H1 (cell line): ENCODE measurements at regions not wholly inside any gene's neighbourhood (a gene's known extent, or its start where the extent isn't known, plus 50 kb on each side); places are given as distances from the start of the nearest gene placed in this dataset.

Source experiments
- CBX8 ChIP-seq: fragments of 300-800, 300-1000 bp; sonication (generic); IDR thresholded peaks from 2 replicates; pipeline ENCODE4 v1.7.1; 2016; ENCODE audit warnings: low read depth, low read length, borderline replicate concordance
- FOSL1 ChIP-seq: IDR thresholded peaks from 2 replicates; pipeline ENCODE4 v1.6.1; 2011; ENCODE audit warnings: mild to moderate bottlenecking, low read depth, low read length, moderate library complexity; ENCODE audit not compliant: insufficient read depth
- NANOG ChIP-seq: IDR thresholded peaks from 2 replicates; pipeline ENCODE4 v1.6.1; 2011; ENCODE audit warnings: low read length, low read depth, mild to moderate bottlenecking, inconsistent platforms; ENCODE audit not compliant: insufficient read depth, poor library complexity, severe bottlenecking
- POLR2A ChIP-seq, 2 experiments: IDR thresholded peaks; 1 replicate in 1 of 2; 2 replicates in 1 of 2; pipeline ENCODE4 v1.6.1; 2011; ENCODE audit warnings: low read depth in 2 of 2, low read length in 2 of 2, mild to moderate bottlenecking in 2 of 2; ENCODE audit errors: control extremely low read depth in 1 of 2
- RAD21 ChIP-seq, 2 experiments: IDR thresholded peaks in 1 of 2; conservative IDR thresholded peaks in 1 of 2; 2 replicates each; pipeline ENCODE4 v1.6.1; 2011; ENCODE audit warnings: low read depth in 2 of 2, low read length in 2 of 2, improper control_type of control experiment in 1 of 2, inconsistent platforms in 1 of 2, mild to moderate bottlenecking in 1 of 2, moderate library complexity in 1 of 2
- RFX5 ChIP-seq: IDR thresholded peaks from 2 replicates; pipeline ENCODE4 v1.6.1; 2011; ENCODE audit warnings: low read depth, low read length, improper control_type of control experiment, borderline replicate concordance
- SAP30 ChIP-seq: fragments of 300-600 bp; sonication (generic); IDR thresholded peaks from 2 replicates; pipeline ENCODE4 v1.7.1; 2012; ENCODE audit warnings: low read length, moderate library complexity, mild to moderate bottlenecking, inconsistent platforms; ENCODE audit not compliant: insufficient read depth, insufficient replicate concordance
- USF2 ChIP-seq: IDR thresholded peaks from 2 replicates; pipeline ENCODE4 v1.6.1; 2011; ENCODE audit warnings: low read length, improper control_type of control experiment

- TF ChIP-seq USF2 (no peak), RFX5 (no peak), CBX8 (no peak), SAP30 (no peak), FOSL1 (no peak), NANOG (no peak), POLR2A (IDR thresholded peaks at IDR 0.05; ENCODE audit: control extremely low read depth in 1 of 2, low read depth in 2 of 2, low read length in 2 of 2) (no peak), RAD21 (IDR thresholded peaks at IDR 0.05 in 1 of 2, conservative IDR thresholded peaks at IDR 0.05 in 1 of 2; ENCODE audit: low read depth in 2 of 2, low read length in 2 of 2) (peak; percentile 67 to 70)
These were observed 502.1 kb upstream of the IL12A start (continued) for GRCh38 chr3:159486580-159486979.
